ENCODE measurements at regions not wholly inside any gene's neighbourhood (a gene's known extent, or its start where the extent isn't known, plus 50 kb on each side); places are given as distances from the start of the nearest gene placed in this dataset.

DNA sequence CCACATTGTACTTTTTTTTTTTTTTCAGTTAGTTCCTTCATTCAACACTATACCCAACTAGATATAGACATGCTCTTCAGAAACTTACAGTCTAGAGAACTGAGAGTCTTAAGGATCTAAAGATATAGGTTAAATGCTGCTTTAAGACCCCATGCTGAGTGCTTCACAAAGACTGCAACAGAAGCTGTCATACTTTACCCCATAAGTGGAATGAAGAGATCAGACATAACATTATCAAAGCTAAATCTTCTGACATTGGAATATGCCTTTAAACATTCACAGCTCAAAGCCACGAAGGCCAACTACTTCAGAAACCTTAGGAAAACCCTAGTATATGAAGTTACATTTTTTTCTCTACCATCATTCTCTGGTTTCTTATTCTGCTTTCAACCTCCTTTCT is 666.4 kb downstream of the KCNT2 start:
- Mint-ChIP-seq H3K27me3 (ENCODE audit: low read depth in 2 of 2) (no peaks in the 10 kb centered on the region), H3K9me3 (peaks cover 6 to 16% of the 10 kb centered on the region in 2 donors), H3K27ac (no peak overlapping the region), H3K36me3 (no peaks in the 10 kb centered on the region), H3K4me3 (no peak overlapping the region), H3K4me1 (no peaks in the 10 kb centered on the region)
- ATAC-seq (no peak), DNase-seq (no peak)
- Histone ChIP-seq H3K4me3 (ENCODE audit: low read length) (no peak overlapping the region), H3K27ac (ENCODE audit: low read length) (no peak overlapping the region), H3K27me3 (ENCODE audit: control insufficient read depth, insufficient read depth, low read length) (no peaks in the 10 kb centered on the region), H3K9me3 (ENCODE audit: control insufficient read depth, insufficient read depth, low read length) (no peaks in the 10 kb centered on the region), H3K4me1 (ENCODE audit: control insufficient read depth, insufficient read depth, low read length) (no peaks in the 10 kb centered on the region), H3K36me3 (ENCODE audit: control insufficient read depth, insufficient read depth, low read length) (no peaks in the 10 kb centered on the region)
- WGBS (ENCODE audit: insufficient coverage) = 71% methylated on average over 1 of the region's 1 CpG
- intact Hi-C loops (cut with micrococcal nuclease) = no loop called here
- TF ChIP-seq, protein P1, sequence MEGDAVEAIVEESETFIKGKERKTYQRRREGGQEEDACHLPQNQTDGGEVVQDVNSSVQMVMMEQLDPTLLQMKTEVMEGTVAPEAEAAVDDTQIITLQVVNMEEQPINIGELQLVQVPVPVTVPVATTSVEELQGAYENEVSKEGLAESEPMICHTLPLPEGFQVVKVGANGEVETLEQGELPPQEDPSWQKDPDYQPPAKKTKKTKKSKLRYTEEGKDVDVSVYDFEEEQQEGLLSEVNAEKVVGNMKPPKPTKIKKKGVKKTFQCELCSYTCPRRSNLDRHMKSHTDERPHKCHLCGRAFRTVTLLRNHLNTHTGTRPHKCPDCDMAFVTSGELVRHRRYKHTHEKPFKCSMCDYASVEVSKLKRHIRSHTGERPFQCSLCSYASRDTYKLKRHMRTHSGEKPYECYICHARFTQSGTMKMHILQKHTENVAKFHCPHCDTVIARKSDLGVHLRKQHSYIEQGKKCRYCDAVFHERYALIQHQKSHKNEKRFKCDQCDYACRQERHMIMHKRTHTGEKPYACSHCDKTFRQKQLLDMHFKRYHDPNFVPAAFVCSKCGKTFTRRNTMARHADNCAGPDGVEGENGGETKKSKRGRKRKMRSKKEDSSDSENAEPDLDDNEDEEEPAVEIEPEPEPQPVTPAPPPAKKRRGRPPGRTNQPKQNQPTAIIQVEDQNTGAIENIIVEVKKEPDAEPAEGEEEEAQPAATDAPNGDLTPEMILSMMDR (IDR thresholded peaks at IDR 0.05) = no peak

GRCh38 chr1:195941314-195941713 is 666.9 kb downstream of the KCNT2 start:
- no peak overlapping the region for H3K27ac Mint-ChIP-seq
- Histone ChIP-seq H3K9me3 (ENCODE audit: control insufficient read depth, insufficient read depth, low read length) (no peaks in the 10 kb centered on the region), H3K4me3 (ENCODE audit: low read length) (no peak overlapping the region), H3K27me3 (ENCODE audit: control insufficient read depth, insufficient read depth, low read length) (no peaks in the 10 kb centered on the region), H3K36me3 (ENCODE audit: control insufficient read depth, insufficient read depth, low read length) (no peaks in the 10 kb centered on the region), H3K4me1 (ENCODE audit: control insufficient read depth, insufficient read depth, low read length) (no peaks in the 10 kb centered on the region), H3K27ac (ENCODE audit: low read length) (no peak overlapping the region)
- peaks cover 7 to 15% of the 10 kb centered on the region in 2 donors for H3K9me3 Mint-ChIP-seq
- 78% methylated on average over 1 of the region's 1 CpG for WGBS (ENCODE audit: insufficient coverage)
- ATAC-seq (no peak), DNase-seq (no peak)
- no peaks in the 10 kb centered on the region for H3K4me1 Mint-ChIP-seq
- TF ChIP-seq, protein P1 (IDR thresholded peaks at IDR 0.05) = no peak
- H3K27me3 Mint-ChIP-seq (ENCODE audit: low read depth in 2 of 2) = no peaks in the 10 kb centered on the region
- H3K4me3 Mint-ChIP-seq = no peak overlapping the region
- intact Hi-C loops (cut with micrococcal nuclease) = no loop called here
- no peaks in the 10 kb centered on the region for H3K36me3 Mint-ChIP-seq

DNA sequence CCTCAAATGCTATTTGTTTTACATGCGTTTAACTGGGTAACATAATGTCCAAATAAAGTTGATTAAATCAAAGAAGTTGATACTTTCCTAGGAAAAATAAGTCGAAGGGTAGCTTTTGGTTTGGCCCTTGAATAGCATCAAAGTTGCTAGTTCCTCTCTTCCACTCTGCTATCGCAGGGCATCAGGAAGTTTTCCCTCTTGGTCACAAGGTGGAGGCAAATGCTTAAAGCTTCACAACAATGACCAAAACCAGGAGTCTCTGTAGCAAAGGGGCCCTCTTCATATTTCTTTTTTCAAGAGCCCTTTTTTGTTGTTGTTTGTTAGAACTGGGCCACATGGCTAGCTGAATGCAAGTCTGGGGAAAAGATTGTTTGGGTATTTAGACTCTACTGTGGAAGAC is 668.4 kb downstream of the KCNT2 start:
- Mint-ChIP-seq H3K4me3 (no peak overlapping the region), H3K4me1 (no peaks in the 10 kb centered on the region), H3K36me3 (no peaks in the 10 kb centered on the region), H3K27ac (no peak overlapping the region), H3K27me3 (ENCODE audit: low read depth in 2 of 2) (no peaks in the 10 kb centered on the region), H3K9me3 (peaks cover 7 to 17% of the 10 kb centered on the region in 2 donors)
- intact Hi-C loops (cut with micrococcal nuclease) = no loop called here
- WGBS (ENCODE audit: insufficient coverage) = 76% methylated on average over 3 of the region's 3 CpGs
- Histone ChIP-seq H3K27ac (ENCODE audit: low read length) (no peak overlapping the region), H3K36me3 (ENCODE audit: control insufficient read depth, insufficient read depth, low read length) (no peaks in the 10 kb centered on the region), H3K4me1 (ENCODE audit: control insufficient read depth, insufficient read depth, low read length) (no peaks in the 10 kb centered on the region), H3K27me3 (ENCODE audit: control insufficient read depth, insufficient read depth, low read length) (no peaks in the 10 kb centered on the region), H3K4me3 (ENCODE audit: low read length) (no peak overlapping the region), H3K9me3 (ENCODE audit: control insufficient read depth, insufficient read depth, low read length) (no peaks in the 10 kb centered on the region)
- no peak for ATAC-seq
- TF ChIP-seq, protein P1 (IDR thresholded peaks at IDR 0.05) = no peak
- DNase-seq = no peak

DNA sequence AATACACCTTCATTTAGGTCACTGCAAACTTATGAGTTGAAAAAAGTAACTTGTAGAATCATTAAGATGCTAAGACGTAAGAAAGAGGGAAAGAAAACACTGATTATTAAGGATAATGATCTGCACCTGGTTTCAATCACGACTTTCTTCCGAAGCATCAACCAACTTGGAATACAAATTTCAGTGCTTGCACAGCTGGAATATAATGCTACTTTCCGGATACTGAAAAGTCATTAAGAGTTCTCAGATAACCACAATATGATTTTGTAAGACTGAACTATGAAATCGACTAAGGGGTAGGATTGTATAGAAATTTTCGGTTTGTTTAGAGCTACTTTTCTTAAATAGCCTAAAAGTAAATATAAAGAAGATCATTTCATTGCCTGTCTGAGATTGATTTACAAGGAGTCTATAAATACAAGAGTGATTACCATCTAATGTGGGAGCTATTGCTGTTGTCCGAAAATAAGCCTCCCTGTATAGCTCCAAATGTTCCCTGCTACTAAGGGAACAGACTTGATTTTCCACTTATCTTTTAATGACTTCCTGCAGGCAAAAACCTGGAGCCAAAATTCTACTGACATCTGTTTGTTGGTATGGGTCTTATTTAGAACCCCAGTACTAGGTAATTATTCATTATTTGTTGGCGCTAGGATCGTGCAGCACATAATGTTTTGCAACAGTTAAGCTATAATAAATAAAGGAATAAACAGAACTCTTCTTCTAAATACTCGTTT is 673.3 kb downstream of the KCNT2 start:
- Mint-ChIP-seq H3K4me3 (no peak overlapping the region), H3K9me3 (peaks cover 6 to 17% of the 10 kb centered on the region in 2 donors), H3K36me3 (peaks cover 9% of the 10 kb centered on the region), H3K27ac (no peak overlapping the region), H3K27me3 (ENCODE audit: low read depth in 2 of 2) (no peaks in the 10 kb centered on the region), H3K4me1 (no peaks in the 10 kb centered on the region)
- Histone ChIP-seq H3K9me3 (ENCODE audit: control insufficient read depth, insufficient read depth, low read length) (no peaks in the 10 kb centered on the region), H3K36me3 (ENCODE audit: control insufficient read depth, insufficient read depth, low read length) (no peaks in the 10 kb centered on the region), H3K4me3 (ENCODE audit: low read length) (no peak overlapping the region), H3K27me3 (ENCODE audit: control insufficient read depth, insufficient read depth, low read length) (no peaks in the 10 kb centered on the region), H3K27ac (ENCODE audit: low read length) (no peak overlapping the region), H3K4me1 (ENCODE audit: control insufficient read depth, insufficient read depth, low read length) (no peaks in the 10 kb centered on the region)
- intact Hi-C loops (cut with micrococcal nuclease) = no loop called here
- ATAC-seq = no peak
- DNase-seq = no peak
- 92% methylated on average over 5 of the region's 10 CpGs for WGBS (ENCODE audit: insufficient coverage)
- TF ChIP-seq, protein P1 (IDR thresholded peaks at IDR 0.05) = no peak

Data from natural killer cell (primary cell).